NCI-H146 (cell line): ENCODE measurements at regions not wholly inside any gene's neighbourhood (a gene's known extent, or its start where the extent isn't known, plus 50 kb on each side); places are given as distances from the start of the nearest gene placed in this dataset.

ENCODE experiments used
- DNase-seq: peaks from one replicate; lab custom pipeline; 2025; lab: John Stamatoyannopoulos, UW

GRCh38 chr21:38984568-38984967 lies 178.8 kb downstream of the ETS2 start:
- no peak for DNase-seq

GRCh38 chr21:38983560-38983959 lies 177.8 kb downstream of the ETS2 start:
- no peak for DNase-seq

- DNase-seq, result no peak
These were observed 177.1 kb downstream of the ETS2 start for GRCh38 chr21:38982804-38983203.

GRCh38 chr21:38982096-38982495 lies 176.4 kb downstream of the ETS2 start:
- no peak for DNase-seq

- DNase-seq, result no peak
These were observed 174.9 kb downstream of the ETS2 start for GRCh38 chr21:38980416-38981313.

GRCh38 chr21:38979271-38980121 lies 173.8 kb downstream of the ETS2 start:
- DNase-seq, result peak; percentile 28

- no peak for DNase-seq
These were observed 171.2 kb downstream of the ETS2 start for GRCh38 chr21:38976900-38977299.

GRCh38 chr21:38973552-38973951 lies 167.8 kb downstream of the ETS2 start:
- no peak for DNase-seq

- no peak for DNase-seq
These were observed 166.3 kb downstream of the ETS2 start for GRCh38 chr21:38972078-38972477.

- DNase-seq, result no peak
These were observed 165.0 kb downstream of the ETS2 start for GRCh38 chr21:38970765-38971164.

- DNase-seq, result peak; percentile 17
These were observed 163.3 kb downstream of the ETS2 start for GRCh38 chr21:38968887-38969543.

GRCh38 chr21:38965910-38966504 lies 160.3 kb downstream of the ETS2 start:
- DNase-seq, result peak; percentile 92

- DNase-seq, result peak; percentile 25
These were observed 159.5 kb downstream of the ETS2 start for GRCh38 chr21:38965241-38965640.

GRCh38 chr21:38963006-38963405 lies 157.3 kb downstream of the ETS2 start:
- no peak for DNase-seq

GRCh38 chr21:38960251-38960650 lies 154.5 kb downstream of the ETS2 start:
- no peak for DNase-seq

GRCh38 chr21:38959692-38960061 lies 153.9 kb downstream of the ETS2 start:
- DNase-seq, result no peak

GRCh38 chr21:38958940-38959691 lies 153.4 kb downstream of the ETS2 start:
- no peak for DNase-seq

- DNase-seq, result peak; percentile 82
These were observed 152.6 kb downstream of the ETS2 start for GRCh38 chr21:38958323-38958705.

GRCh38 chr21:38957575-38958322 lies 152.0 kb downstream of the ETS2 start:
- DNase-seq, result peak; percentile 69

- peak; percentile 97 for DNase-seq
These were observed 151.3 kb downstream of the ETS2 start for GRCh38 chr21:38956856-38957571.
